Natural killer cell (primary cell): ENCODE measurements at regions not wholly inside any gene's neighbourhood (a gene's known extent, or its start where the extent isn't known, plus 50 kb on each side); places are given as distances from the start of the nearest gene placed in this dataset.

Experiments
- ATAC-seq, 3 donors: fragments of 150-1000 bp in 2 of 3; fragments of 200-7000 bp in 1 of 3; cut with Tn5 transposase; 1 replicate in 1 of 3; 2 replicates in 2 of 3; pipeline ENCODE4 v1.10.0; 2021; ENCODE audit warnings: mild to moderate bottlenecking in 2 of 3, moderate library complexity in 2 of 3
- DNase-seq, 2 donors: peaks; one replicate each; pipeline versions ENCODE4 v3.0.0 to v3.0.0-alpha.2; 2013 to 2021; ENCODE audit warnings: mixed read lengths in 1 of 2
- H3K27ac ChIP-seq: one replicate; pipeline ENCODE4 v1.5.1; 2013; ENCODE audit warnings: mild to moderate bottlenecking, low read length
- H3K27me3 ChIP-seq: one replicate; pipeline ENCODE4 v1.6.1; 2013; ENCODE audit warnings: low read length; ENCODE audit not compliant: control insufficient read depth, insufficient read depth
- H3K36me3 ChIP-seq: one replicate; pipeline ENCODE4 v1.6.1; 2013; ENCODE audit warnings: low read length; ENCODE audit not compliant: control insufficient read depth, insufficient read depth
- H3K4me1 ChIP-seq: one replicate; pipeline ENCODE4 v1.6.1; 2013; ENCODE audit warnings: low read length; ENCODE audit not compliant: control insufficient read depth, insufficient read depth
- H3K4me3 ChIP-seq: one replicate; pipeline ENCODE4 v1.5.1; 2013; ENCODE audit warnings: low read length
- H3K9me3 ChIP-seq: one replicate; pipeline ENCODE4 v1.6.1; 2013; ENCODE audit warnings: low read length; ENCODE audit not compliant: control insufficient read depth, insufficient read depth
- H3K27ac Mint-ChIP-seq, 2 donors: one replicate each; pipeline ENCODE4 v1.8.0; 2022; ENCODE audit warnings: mild to moderate bottlenecking in 2 of 2, mixed read lengths in 2 of 2, moderate library complexity in 1 of 2
- H3K27me3 Mint-ChIP-seq, 2 donors: one replicate each; pipeline ENCODE4 v1.8.0; 2022; ENCODE audit warnings: low read depth in 2 of 2, mixed read lengths in 2 of 2
- H3K36me3 Mint-ChIP-seq: one replicate; pipeline ENCODE4 v1.8.0; 2022; ENCODE audit warnings: mixed read lengths
- H3K4me1 Mint-ChIP-seq, 2 donors: one replicate each; pipeline ENCODE4 v1.8.0; 2022; ENCODE audit warnings: mixed read lengths in 2 of 2
- H3K4me3 Mint-ChIP-seq: one replicate; pipeline ENCODE4 v1.8.0; 2022; ENCODE audit warnings: mild to moderate bottlenecking, moderate library complexity, mixed read lengths
- H3K9me3 Mint-ChIP-seq, 2 donors: one replicate each; pipeline ENCODE4 v1.8.0; 2022; ENCODE audit warnings: mixed read lengths in 2 of 2
- CTCF ChIP-seq: fragments of 200-600 bp; IDR thresholded peaks from one replicate; pipeline ENCODE4 v1.8.0; 2022; ENCODE audit warnings: antibody characterized with exemption
- WGBS: methylation state at CpG from one replicate; pipeline ENCODE4 v1.1.7; 2013; ENCODE audit warnings: missing lambda C conversion rate; ENCODE audit not compliant: insufficient coverage; 5-methylcytosine and 5-hydroxymethylcytosine counted together
- intact Hi-C: fragments of 100-400 bp; cut with micrococcal nuclease; formaldehyde crosslinking; loops from one replicate; pipeline ENCODE4 v1.14.2; 2022

DNA sequence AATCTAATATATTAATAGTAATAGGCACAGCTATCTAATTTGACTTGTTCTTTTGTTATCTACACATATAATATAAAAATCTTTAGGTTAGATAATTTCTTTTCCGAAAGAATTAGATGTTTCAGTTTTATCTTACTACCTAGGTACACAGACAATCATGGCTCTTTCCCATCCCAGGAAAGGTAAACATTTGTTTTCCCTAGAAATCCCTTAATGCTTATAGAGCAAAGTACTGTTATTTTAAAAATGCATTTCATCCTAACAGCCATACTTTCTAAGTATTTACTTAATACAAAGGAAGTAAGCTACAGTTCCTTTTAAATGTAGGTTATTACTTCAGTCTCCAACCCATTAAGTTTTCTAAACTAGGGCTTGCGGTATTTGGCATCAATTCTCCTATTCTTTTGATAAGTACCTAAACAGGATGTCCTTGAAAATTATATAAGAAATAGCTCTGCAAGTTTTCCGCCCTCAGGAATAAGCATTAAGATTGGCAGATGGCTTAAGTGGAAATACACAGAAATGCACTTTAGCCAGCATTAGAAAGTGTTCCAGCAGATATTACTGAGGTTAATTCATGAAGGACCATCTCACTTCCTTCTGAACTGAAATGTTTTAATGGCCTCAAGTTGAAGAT, 616.2 kb upstream of the SPRY2 start:
- H3K27me3 ChIP-seq: no peaks in the 10 kb centered on the region
- ATAC-seq (no peak), DNase-seq (no peak)
- no peak for TF ChIP-seq CTCF
- H3K4me1 ChIP-seq: no peaks in the 10 kb centered on the region
- no peaks in the 10 kb centered on the region for H3K9me3 ChIP-seq
- intact Hi-C loops: no loop called here
- 0% methylated on average over 1 of the region's 3 CpGs for WGBS
- H3K27ac ChIP-seq: no peak overlapping the region
- Mint-ChIP-seq H3K4me1 (peaks cover 3% of the 10 kb centered on the region in 2 donors), H3K9me3 (peaks cover 0 to 3% of the 10 kb centered on the region in 2 donors), H3K27ac (no peak overlapping the region), H3K36me3 (no peaks in the 10 kb centered on the region), H3K27me3 (no peaks in the 10 kb centered on the region), H3K4me3 (no peak overlapping the region)
- H3K36me3 ChIP-seq: no peaks in the 10 kb centered on the region
- no peak overlapping the region for H3K4me3 ChIP-seq

- Histone ChIP-seq H3K9me3 (no peaks in the 10 kb centered on the region), H3K36me3 (no peaks in the 10 kb centered on the region), H3K27ac (no peak overlapping the region), H3K4me1 (no peaks in the 10 kb centered on the region), H3K27me3 (no peaks in the 10 kb centered on the region), H3K4me3 (no peak overlapping the region)
- ATAC-seq (no peak), DNase-seq (no peak)
- H3K27me3 Mint-ChIP-seq: no peaks in the 10 kb centered on the region
- no peak for TF ChIP-seq CTCF
- H3K4me3 Mint-ChIP-seq: no peak overlapping the region
- H3K27ac Mint-ChIP-seq: no peak overlapping the region
- peaks cover 6 to 11% of the 10 kb centered on the region in 2 donors for H3K4me1 Mint-ChIP-seq
- H3K9me3 Mint-ChIP-seq: peaks cover 0 to 3% of the 10 kb centered on the region in 2 donors
- intact Hi-C loops: no loop called here
- H3K36me3 Mint-ChIP-seq: no peaks in the 10 kb centered on the region
Measured at GRCh38 chr13:80955501-80955900, 614.6 kb upstream of the SPRY2 start.

GRCh38 chr13:80952158-80952557, 611.2 kb upstream of the SPRY2 start:
- Mint-ChIP-seq H3K27ac (no peak overlapping the region), H3K27me3 (no peaks in the 10 kb centered on the region), H3K4me1 (peaks cover 6 to 11% of the 10 kb centered on the region in 2 donors), H3K4me3 (no peak overlapping the region), H3K9me3 (peaks cover 0 to 3% of the 10 kb centered on the region in 2 donors), H3K36me3 (no peaks in the 10 kb centered on the region)
- H3K4me3 ChIP-seq: no peak overlapping the region
- H3K36me3 ChIP-seq: no peaks in the 10 kb centered on the region
- no peak for TF ChIP-seq CTCF
- ATAC-seq (peak; percentile 57 to 86 (median 67)), DNase-seq (no peak)
- H3K27me3 ChIP-seq: no peaks in the 10 kb centered on the region
- intact Hi-C loops: no loop called here
- 63% methylated on average over 1 of the region's 2 CpGs for WGBS
- H3K4me1 ChIP-seq: no peaks in the 10 kb centered on the region
- no peak overlapping the region for H3K27ac ChIP-seq
- no peaks in the 10 kb centered on the region for H3K9me3 ChIP-seq
